SK-N-SH (cell line): ENCODE measurements at regions not wholly inside any gene's neighbourhood (a gene's known extent, or its start where the extent isn't known, plus 50 kb on each side); places are given as distances from the start of the nearest gene placed in this dataset.

ENCODE experiments used
- CTCF ChIA-PET: fragments of 300-600, 350-600 bp; formaldehyde crosslinking; extraction: SDS; loops from one replicate; lab custom pipeline; 2021; lab: Yijun Ruan, JAX
- POLR2A ChIA-PET: fragments of 350-600 bp; sonication (Branson Sonifier 250); formaldehyde crosslinking; extraction: SDS; loops from one replicate; lab custom pipeline; 2020; ENCODE audit warnings: antibody characterized with exemption, inconsistent platforms; lab: Yijun Ruan, JAX
- DNase-seq: peaks from one replicate; pipeline ENCODE4 v3.0.0; 2012
- H2AFZ ChIP-seq: fragments of 200-600 bp; sonication (generic); 2 replicates; pipeline ENCODE4 v1.8.1; 2016; ENCODE audit warnings: antibody characterized with exemption, mild to moderate bottlenecking, low read depth
- H3F3A ChIP-seq: fragments of 200-600 bp; sonication (generic); replicated peaks from 2 replicates; pipeline ENCODE3; 2016; ENCODE audit warnings: antibody characterized with exemption, mild to moderate bottlenecking; ENCODE audit not compliant: insufficient read depth
- H3K27ac ChIP-seq, 2 experiments: fragments of 200-500 bp in 1 of 2; fragments of 200-600 bp in 1 of 2; sonication (Bioruptor generic) in 1 of 2; sonication (generic), shearing (Covaris generic) in 1 of 2; 2 replicates each; pipeline versions ENCODE4 v1.5.1 to v1.6.1; 2014 to 2016; ENCODE audit warnings: low read depth in 2 of 2, inconsistent platforms in 1 of 2, low read length in 1 of 2, mild to moderate bottlenecking in 1 of 2, mixed read lengths in 1 of 2
- H3K27me3 ChIP-seq: fragments of 200-600 bp; sonication (generic), shearing (Covaris generic); 2 replicates; pipeline ENCODE4 v1.6.1; 2016; ENCODE audit warnings: mixed run types; ENCODE audit not compliant: insufficient read depth
- H3K36me3 ChIP-seq, 2 experiments: fragments of 200-500 bp in 1 of 2; fragments of 200-600 bp in 1 of 2; sonication (Bioruptor generic) in 1 of 2; sonication (generic) in 1 of 2; replicated peaks in 1 of 2; 2 replicates each; pipeline versions ENCODE3 to v1.5.1; 2014 to 2016; ENCODE audit warnings: low read length in 1 of 2, mild to moderate bottlenecking in 1 of 2; ENCODE audit not compliant: insufficient read depth in 2 of 2, control insufficient read depth in 1 of 2
- H3K4me1 ChIP-seq, 2 experiments: fragments of 200-500 bp in 1 of 2; fragments of 200-600 bp in 1 of 2; sonication (Bioruptor generic) in 1 of 2; sonication (generic), shearing (Covaris generic) in 1 of 2; 2 replicates each; pipeline versions ENCODE4 v1.5.1 to v1.6.1; 2014 to 2016; ENCODE audit warnings: low read depth in 1 of 2, low read length in 1 of 2, mixed run types in 1 of 2; ENCODE audit not compliant: insufficient read depth in 2 of 2, control insufficient read depth in 1 of 2
- H3K4me2 ChIP-seq: fragments of 200-600 bp; sonication (generic), shearing (Covaris generic); 2 replicates; pipeline ENCODE4 v1.6.1; 2017; ENCODE audit warnings: mixed run types
- H3K4me3 ChIP-seq, 2 experiments: fragments of 200-500 bp in 1 of 2; fragments of 200-600 bp in 1 of 2; sonication (Bioruptor generic) in 1 of 2; sonication (generic), shearing (Covaris generic) in 1 of 2; 2 replicates each; pipeline versions ENCODE4 v1.5.1 to v1.8.1; 2014 to 2016; ENCODE audit warnings: low read depth in 2 of 2, inconsistent platforms in 1 of 2, low read length in 1 of 2, mild to moderate bottlenecking in 1 of 2, mixed read lengths in 1 of 2, moderate library complexity in 1 of 2
- H3K79me2 ChIP-seq: fragments of 200-600 bp; sonication (generic); 2 replicates; pipeline ENCODE4 v1.8.1; 2017; ENCODE audit warnings: mild to moderate bottlenecking; ENCODE audit not compliant: insufficient read depth
- H3K9ac ChIP-seq: fragments of 200-600 bp; sonication (generic); 2 replicates; pipeline ENCODE4 v1.6.1; 2017; ENCODE audit warnings: mixed run types
- H3K9me2 ChIP-seq: fragments of 200-600 bp; sonication (generic); 2 replicates; pipeline ENCODE4 v1.6.1; 2017; ENCODE audit warnings: mixed run types
- H3K9me3 ChIP-seq: fragments of 200-600 bp; sonication (generic); 2 replicates; pipeline ENCODE4 v1.6.1; 2017; ENCODE audit warnings: mixed run types, mild to moderate bottlenecking, moderate library complexity
- H4K20me1 ChIP-seq: fragments of 200-600 bp; sonication (generic); 2 replicates; pipeline ENCODE4 v1.6.1; 2017; ENCODE audit warnings: mild to moderate bottlenecking, mixed run types; ENCODE audit not compliant: insufficient read depth
- CHD2 ChIP-seq: fragments of 150-350 bp; IDR thresholded peaks from 2 replicates; pipeline ENCODE4 v1.6.1; 2018; ENCODE audit warnings: low read length; ENCODE audit not compliant: partially characterized antibody
- CTCF ChIP-seq: fragments of 200-600 bp; sonication (generic); IDR thresholded peaks from 2 replicates; pipeline ENCODE4 v1.6.1; 2017; ENCODE audit warnings: antibody characterized with exemption, mild to moderate bottlenecking, moderate library complexity
- ELF1 ChIP-seq: IDR thresholded peaks from 2 replicates; pipeline ENCODE4 v1.4.0; 2012
- EZH2phosphoT487 ChIP-seq: fragments of 200-600 bp; sonication (generic); IDR thresholded peaks from 2 replicates; pipeline ENCODE4 v1.6.1; 2017; ENCODE audit warnings: low read depth, mixed run types, mild to moderate bottlenecking, antibody characterized with exemption, moderate library complexity, borderline replicate concordance
- FOSL2 ChIP-seq: IDR thresholded peaks from 2 replicates; pipeline ENCODE4 v1.4.0; 2012; ENCODE audit warnings: low read depth, mild to moderate bottlenecking, moderate library complexity, borderline replicate concordance
- FOXM1 ChIP-seq: IDR thresholded peaks from 2 replicates; pipeline ENCODE4 v1.4.0; 2012; ENCODE audit warnings: low read depth, mild to moderate bottlenecking
- GABPA ChIP-seq: IDR thresholded peaks from 2 replicates; pipeline ENCODE4 v1.4.0; 2012; ENCODE audit warnings: low read depth, mild to moderate bottlenecking
- IRF3 ChIP-seq: fragments of 150-350 bp; IDR thresholded peaks from 2 replicates; pipeline ENCODE4 v1.6.1; 2016; ENCODE audit warnings: mild to moderate bottlenecking, low read depth, low read length
- MEF2A ChIP-seq: IDR thresholded peaks from 2 replicates; pipeline ENCODE4 v1.4.0; 2012; ENCODE audit warnings: low read depth, borderline replicate concordance
- MXI1 ChIP-seq: IDR thresholded peaks from 2 replicates; pipeline ENCODE4 v1.6.1; 2012; ENCODE audit warnings: mild to moderate bottlenecking, low read depth, low read length, improper control_type of control experiment
- PBX3 ChIP-seq: IDR thresholded peaks from 2 replicates; pipeline ENCODE4; 2012
- POLR2AphosphoS5 ChIP-seq: IDR thresholded peaks from 2 replicates; pipeline ENCODE4 v1.6.1; 2012; ENCODE audit warnings: low read depth, low read length
- RFX5 ChIP-seq: IDR thresholded peaks from 2 replicates; pipeline ENCODE4 v1.6.1; 2012; ENCODE audit warnings: mild to moderate bottlenecking, improper control_type of control experiment, low read length
- RXRA ChIP-seq: IDR thresholded peaks from 2 replicates; pipeline ENCODE4 v1.4.0; 2012; ENCODE audit warnings: low read depth, mild to moderate bottlenecking, borderline replicate concordance
- SMC3 ChIP-seq: IDR thresholded peaks from 2 replicates; pipeline ENCODE4 v1.6.1; 2012; ENCODE audit warnings: low read depth, low read length, improper control_type of control experiment
- TAF1 ChIP-seq: IDR thresholded peaks from 2 replicates; pipeline ENCODE4 v1.6.1; 2012; ENCODE audit warnings: low read depth, mild to moderate bottlenecking, low read length, moderate library complexity, borderline replicate concordance
- TCF12 ChIP-seq: IDR thresholded peaks from 2 replicates; pipeline ENCODE4 v1.4.0; 2012
- TEAD4 ChIP-seq: IDR thresholded peaks from 2 replicates; pipeline ENCODE4 v1.4.0; 2012; ENCODE audit warnings: mild to moderate bottlenecking, borderline replicate concordance; ENCODE audit not compliant: insufficient read depth
- USF2 ChIP-seq: fragments of 150-350 bp; IDR thresholded peaks from 2 replicates; pipeline ENCODE4 v1.6.1; 2017; ENCODE audit warnings: antibody characterized with exemption, low read length, low read depth, borderline replicate concordance
- YY1 ChIP-seq: IDR thresholded peaks from 2 replicates; pipeline ENCODE4 v1.4.0; 2012; ENCODE audit warnings: low read depth, mild to moderate bottlenecking
- WGBS: methylation state at CpG from one replicate; pipeline ENCODE4 v1.1.6; 2017; ENCODE audit warnings: low lambda C conversion rate; 5-methylcytosine and 5-hydroxymethylcytosine counted together
- TF ChIP-seq, protein P1 (sequence below): IDR thresholded peaks from 2 replicates; pipeline ENCODE4 v1.4.0; 2012; ENCODE audit warnings: low read depth

DNA sequence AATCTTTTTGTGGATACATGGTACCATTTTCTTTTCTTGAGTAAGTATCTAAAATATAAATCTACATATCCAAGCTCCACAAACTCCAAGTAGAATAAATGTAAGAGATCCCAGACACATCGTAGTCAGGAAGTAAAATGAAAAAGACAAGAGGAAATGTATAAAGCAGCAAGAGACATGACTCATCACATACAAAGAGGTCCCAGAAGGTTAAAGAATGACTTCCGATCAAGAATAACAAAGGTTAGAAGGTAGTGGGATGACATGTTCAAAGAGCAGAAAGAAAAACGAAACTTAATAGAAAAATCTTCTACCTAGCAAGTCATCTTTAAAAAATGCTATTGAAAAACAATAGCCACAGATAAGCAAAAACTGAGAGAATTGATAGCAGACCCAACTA is 705.8 kb downstream of the NR2F2 start:
- Histone ChIP-seq H3K9me2 (no peaks in the 10 kb centered on the region), H3K4me1 (no peaks in the 10 kb centered on the region; a peak in 1 of 4 replicates), H3K4me2 (no peak overlapping the region), H3K27ac (no peak overlapping the region), H3K9ac (no peak overlapping the region), H2AFZ (no peak overlapping the region), H4K20me1 (no peaks in the 10 kb centered on the region), H3F3A (no peaks in the 10 kb centered on the region), H3K9me3 (peaks cover 16% of the 10 kb centered on the region; the same call in 1 of the 2 replicates), H3K4me3 (no peak overlapping the region), H3K27me3 (no peaks in the 10 kb centered on the region), H3K36me3 (no peaks in the 10 kb centered on the region), H3K79me2 (no peaks in the 10 kb centered on the region)
- TF ChIP-seq USF2 (no peak), PBX3 (no peak), TEAD4 (no peak), SMC3 (no peak), EZH2phosphoT487 (no peak), RXRA (no peak), ELF1 (no peak), GABPA (no peak), YY1 (no peak), MXI1 (no peak)
- POLR2A ChIA-PET = no interaction called here
- DNase-seq = no peak
- WGBS = under 1% methylated on average over 3 of the region's 3 CpGs
- CTCF ChIA-PET = interaction anchor here (0.7 kb wide), 1 partner anchor 13 kb away, joined by 3 read pairs; no protein-coding TSS in a partner anchor

DNA sequence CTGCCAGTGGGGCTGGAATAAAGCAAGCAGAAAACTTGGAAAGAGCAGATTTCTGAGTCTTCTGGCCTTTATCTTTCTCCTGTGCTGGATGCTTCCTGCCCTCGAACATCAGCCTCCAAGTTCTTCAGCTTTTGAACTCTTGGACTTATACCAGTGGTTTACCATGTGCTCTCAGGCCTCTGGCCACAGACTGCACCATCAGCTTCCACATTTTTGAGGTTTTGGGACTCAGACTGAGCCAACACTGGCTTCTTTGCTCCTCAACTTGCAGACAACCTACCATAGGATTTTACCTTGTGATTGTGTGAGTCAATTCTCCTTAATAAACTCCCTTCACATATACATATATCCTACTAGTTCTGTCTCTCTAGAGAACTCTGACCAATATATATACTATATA is 706.6 kb downstream of the NR2F2 start:
- Histone ChIP-seq H3K4me2 (no peak overlapping the region), H3K4me3 (no peak overlapping the region), H3K79me2 (no peaks in the 10 kb centered on the region), H3K27ac (no peak overlapping the region), H3K9me2 (no peaks in the 10 kb centered on the region), H3K9me3 (peaks cover 16% of the 10 kb centered on the region; the same call in 1 of the 2 replicates), H3K36me3 (no peaks in the 10 kb centered on the region), H3F3A (no peaks in the 10 kb centered on the region), H3K9ac (no peak overlapping the region), H4K20me1 (no peaks in the 10 kb centered on the region), H2AFZ (no peak overlapping the region), H3K4me1 (no peaks in the 10 kb centered on the region; a peak in 1 of 4 replicates), H3K27me3 (no peaks in the 10 kb centered on the region)
- no peak for DNase-seq
- POLR2A ChIA-PET = no interaction called here
- 0% methylated on average over 1 of the region's 1 CpG for WGBS
- CTCF ChIA-PET = no interaction called here
- TF ChIP-seq MEF2A = no peak
- TF ChIP-seq FOSL2 = no peak
- no peak for TF ChIP-seq TAF1
- no peak for TF ChIP-seq CHD2
- no peak for TF ChIP-seq POLR2AphosphoS5
- TF ChIP-seq SMC3 = no peak
- no peak for TF ChIP-seq MXI1
- TF ChIP-seq RFX5 = no peak
- TF ChIP-seq IRF3 = no peak
- no peak for TF ChIP-seq CTCF
- no peak for TF ChIP-seq USF2
- TF ChIP-seq, protein P1, sequence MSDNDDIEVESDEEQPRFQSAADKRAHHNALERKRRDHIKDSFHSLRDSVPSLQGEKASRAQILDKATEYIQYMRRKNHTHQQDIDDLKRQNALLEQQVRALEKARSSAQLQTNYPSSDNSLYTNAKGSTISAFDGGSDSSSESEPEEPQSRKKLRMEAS = no peak
- TF ChIP-seq GABPA = no peak
- no peak for TF ChIP-seq TCF12
- no peak for TF ChIP-seq YY1
- no peak for TF ChIP-seq FOXM1
